ELR (cell line): ENCODE measurements at regions not wholly inside any gene's neighbourhood (a gene's known extent, or its start where the extent isn't known, plus 50 kb on each side); places are given as distances from the start of the nearest gene placed in this dataset.

Source experiments
- DNase-seq: peaks from one replicate; pipeline ENCODE4 v3.0.0-alpha.2; 2015; ENCODE audit warnings: low read depth

- no peak for DNase-seq
These were observed 123.7 kb upstream of the NCK2 start for GRCh38 chr2:105621038-105621437.

- no peak for DNase-seq
These were observed 126.4 kb upstream of the NCK2 start for GRCh38 chr2:105618351-105618659.

GRCh38 chr2:105617631-105618350 lies 126.9 kb upstream of the NCK2 start:
- no peak for DNase-seq

GRCh38 chr2:105615305-105615704 lies 129.4 kb upstream of the NCK2 start:
- no peak for DNase-seq

DNA sequence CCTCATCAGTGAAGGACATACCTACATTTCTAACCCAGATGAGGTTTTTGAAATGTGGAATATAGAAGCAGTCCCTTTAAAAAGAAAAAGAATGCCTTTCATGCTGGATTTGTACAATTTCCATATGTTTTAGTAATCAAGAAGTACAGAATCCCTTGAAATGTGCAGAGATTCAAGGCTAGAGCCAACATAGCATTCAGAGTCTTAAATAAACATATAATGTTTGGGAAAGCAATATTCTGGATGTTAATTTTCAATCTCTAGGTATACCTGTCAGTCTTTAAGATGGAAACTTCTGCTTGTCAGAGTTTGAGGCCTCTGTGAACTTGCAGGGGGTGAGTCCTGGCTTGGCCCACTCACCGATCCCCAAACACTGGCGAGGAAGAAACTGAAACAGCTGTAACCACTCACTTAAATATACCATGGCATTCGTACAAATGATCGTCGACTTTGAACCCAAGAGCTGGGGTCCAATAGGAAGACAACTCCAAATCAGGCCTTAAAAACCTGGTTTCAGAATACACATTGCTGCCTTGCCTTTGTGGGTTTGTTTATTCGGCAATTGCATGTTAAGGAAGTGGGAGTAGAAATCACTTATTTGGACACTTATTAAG lies 132.8 kb upstream of the NCK2 start:
- no peak for DNase-seq

DNA sequence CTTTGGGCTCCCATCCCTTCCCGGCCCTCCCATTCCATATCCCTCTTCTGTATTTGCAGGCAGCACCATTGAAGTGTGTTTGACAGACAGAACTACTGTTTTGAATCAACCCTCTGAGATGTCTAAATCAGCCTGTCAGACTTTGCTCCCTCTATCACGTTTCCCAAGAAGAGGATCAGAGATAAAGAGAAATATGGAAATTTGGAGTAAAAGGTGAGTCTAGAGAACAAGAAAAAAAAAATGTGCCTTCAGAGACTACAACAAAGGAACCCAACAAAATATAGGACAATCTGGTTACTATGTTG lies 133.4 kb upstream of the NCK2 start:
- DNase-seq, result no peak

- no peak for DNase-seq
These were observed 134.0 kb upstream of the NCK2 start for GRCh38 chr2:105610576-105611332.

DNA sequence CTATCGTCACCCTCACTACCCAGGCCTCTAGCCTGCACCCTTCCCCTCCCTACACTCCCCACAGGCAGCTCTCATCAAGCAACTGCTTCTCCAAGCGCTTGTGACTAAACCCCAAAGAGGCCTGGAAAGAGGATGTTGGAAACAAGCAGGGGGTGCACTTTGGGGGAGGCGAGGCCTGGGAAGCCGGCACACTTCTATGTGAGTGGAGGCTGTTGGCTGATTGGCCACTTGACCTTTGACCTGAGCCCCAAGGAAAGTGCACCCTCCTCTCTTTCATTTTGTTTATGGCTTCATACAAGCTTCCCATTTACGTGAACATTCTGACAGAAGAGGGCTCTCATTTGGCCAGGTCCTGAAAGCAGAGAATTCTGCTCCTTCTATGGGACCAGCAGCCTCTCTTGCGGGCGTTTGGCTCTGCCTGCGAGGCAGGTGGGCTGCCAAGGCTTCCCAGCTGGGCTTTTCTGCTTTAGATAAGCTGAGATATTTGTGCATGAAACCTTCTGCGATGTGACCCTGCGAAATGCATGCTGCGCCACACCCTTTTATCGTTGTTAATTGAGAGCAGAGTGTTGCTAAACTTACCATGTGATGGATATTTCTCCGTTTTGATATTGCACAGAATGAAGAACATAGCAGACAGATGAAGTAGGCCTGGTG lies 134.8 kb upstream of the NCK2 start:
- no peak for DNase-seq

- no peak for DNase-seq
These were observed 136.7 kb upstream of the NCK2 start for GRCh38 chr2:105607920-105608504.

GRCh38 chr2:105606081-105606480 lies 138.6 kb upstream of the NCK2 start:
- no peak for DNase-seq

GRCh38 chr2:105604938-105605337 lies 139.8 kb upstream of the NCK2 start:
- no peak for DNase-seq

DNA sequence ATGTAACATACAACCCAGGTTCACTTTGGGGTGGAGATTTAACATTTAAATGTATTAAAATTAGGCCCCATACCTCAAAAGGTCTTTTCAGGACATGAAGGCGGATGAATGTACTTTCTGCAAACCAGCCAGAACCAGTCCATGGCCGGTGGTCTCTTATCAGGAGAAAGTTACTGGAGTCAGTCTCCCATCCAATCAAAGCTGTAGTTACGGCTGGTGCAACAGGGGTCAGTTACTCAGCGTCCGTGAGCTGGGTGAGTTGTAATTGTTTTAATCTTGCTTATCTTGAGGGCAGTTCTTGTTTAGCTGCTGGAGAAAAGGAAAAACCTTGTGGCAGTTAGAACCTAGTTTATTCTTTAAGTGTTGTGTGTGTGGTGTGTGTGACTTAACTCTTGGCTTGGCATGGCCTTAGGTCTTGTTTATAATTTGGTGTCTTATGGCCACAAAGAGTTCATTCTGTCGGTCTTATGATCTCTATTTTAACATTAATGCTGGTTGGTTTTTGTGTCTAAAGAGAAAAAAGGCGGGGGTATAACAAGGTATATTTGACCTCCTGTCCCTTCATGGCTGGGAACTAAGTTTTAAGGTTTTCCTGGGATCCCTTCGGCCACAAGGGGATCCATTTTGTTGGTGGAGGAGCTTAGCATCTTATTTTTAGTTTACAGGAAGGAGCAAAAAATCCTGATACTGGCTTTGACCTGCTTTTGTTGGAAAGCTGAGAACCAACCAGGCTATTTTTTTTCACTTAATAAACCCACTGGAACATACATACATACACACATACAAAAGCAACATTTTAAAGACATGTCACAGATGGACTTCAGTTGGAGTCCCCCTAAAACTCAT lies 143.5 kb upstream of the NCK2 start:
- DNase-seq, result no peak

DNA sequence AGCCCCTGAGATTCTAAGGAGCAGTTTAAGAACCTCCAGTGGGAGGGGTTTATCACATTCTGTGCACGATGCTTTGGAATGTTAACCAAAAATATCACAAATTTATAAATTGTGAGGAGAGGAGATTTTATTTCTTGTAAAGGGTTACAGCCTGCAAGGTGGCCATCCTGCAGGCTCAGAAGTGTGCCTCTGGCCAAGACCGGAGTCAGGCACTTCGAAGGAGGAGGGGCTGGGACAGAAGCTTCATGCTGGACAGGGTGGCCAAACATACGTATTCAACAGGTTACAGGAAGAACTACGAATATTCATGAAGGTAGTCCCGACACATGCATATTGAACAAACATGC lies 144.1 kb upstream of the NCK2 start:
- DNase-seq, result no peak

- no peak for DNase-seq
These were observed 144.7 kb upstream of the NCK2 start for GRCh38 chr2:105600037-105600442.

- DNase-seq, result no peak
These were observed 145.6 kb upstream of the NCK2 start for GRCh38 chr2:105598829-105599698.

DNA sequence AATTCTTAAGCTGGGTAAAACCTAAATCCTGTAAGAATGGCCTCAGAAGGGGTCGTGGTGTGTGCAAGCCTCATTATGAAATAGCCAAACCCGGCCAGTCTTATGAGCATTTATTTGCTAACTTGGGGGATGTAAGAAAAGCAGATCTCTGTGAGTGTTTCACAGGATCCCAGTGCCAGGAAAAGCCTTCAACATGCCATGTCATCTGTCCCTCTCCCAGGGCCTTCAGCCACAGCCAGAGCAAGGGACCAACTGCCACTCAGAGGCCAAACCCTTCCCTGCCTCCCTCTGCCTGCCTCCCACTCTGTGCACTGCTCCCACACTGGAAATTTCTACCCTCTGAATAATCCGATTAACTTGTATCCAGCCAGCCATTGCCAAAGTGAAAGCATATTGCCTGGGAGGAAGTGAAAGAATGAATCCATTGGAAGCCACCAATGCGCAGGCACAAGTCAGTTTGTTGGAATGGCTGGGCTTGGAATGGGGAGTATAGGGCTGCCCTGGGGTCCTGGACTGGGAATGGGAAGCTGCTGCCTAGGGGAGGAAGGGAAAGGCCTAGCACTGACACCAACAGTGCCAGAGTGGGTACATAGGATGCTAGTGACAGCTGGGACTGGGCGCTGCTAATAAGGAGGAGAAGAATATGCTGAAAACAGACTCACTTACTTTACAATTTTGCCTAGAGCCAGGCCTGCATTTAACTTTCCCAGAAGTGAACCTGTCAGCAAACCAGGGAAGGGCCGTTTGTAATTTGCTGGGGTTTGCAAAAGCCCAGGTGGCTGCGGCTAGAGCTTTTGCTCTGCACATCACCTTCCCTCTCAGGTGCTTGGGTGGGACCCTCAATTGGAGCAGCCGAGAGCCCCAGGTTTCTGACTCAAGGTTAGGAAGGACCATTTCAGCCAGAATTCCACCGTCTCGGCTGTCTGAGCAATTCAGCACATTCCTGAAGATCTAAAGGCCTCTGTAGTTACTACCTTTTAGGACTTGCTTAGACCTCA lies 146.6 kb upstream of the NCK2 start:
- DNase-seq, result no peak

- no peak for DNase-seq
These were observed 147.5 kb upstream of the NCK2 start for GRCh38 chr2:105597011-105597805.

GRCh38 chr2:105596411-105596921 lies 148.2 kb upstream of the NCK2 start:
- no peak for DNase-seq

DNA sequence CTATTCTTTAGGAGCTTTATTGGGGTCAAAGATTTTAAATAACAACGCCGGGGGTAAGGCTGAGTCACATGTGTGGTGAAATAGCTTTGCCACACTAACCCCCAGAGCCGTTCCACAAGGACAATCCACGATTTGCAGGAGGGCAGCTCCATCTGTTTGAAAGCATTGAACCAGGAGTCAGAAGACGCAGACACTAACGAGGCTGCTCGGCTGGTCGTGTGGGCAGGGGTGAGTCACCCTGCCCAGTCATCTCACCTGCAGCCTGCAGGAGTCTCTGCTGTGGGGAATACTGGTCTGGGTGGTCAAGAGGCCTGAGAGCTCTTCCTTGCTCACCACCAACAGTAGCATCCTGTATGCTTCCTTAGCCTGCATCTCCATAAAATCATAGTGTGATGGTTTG lies 149.2 kb upstream of the NCK2 start:
- DNase-seq, result peak; percentile 59
